ENCODE measurements at regions not wholly inside any gene's neighbourhood (a gene's known extent, or its start where the extent isn't known, plus 50 kb on each side); places are given as distances from the start of the nearest gene placed in this dataset.

- no peak overlapping the region for H3K56ac ChIP-seq (ENCODE audit: extremely low read depth, insufficient read depth, low read length)
- H2AK5ac ChIP-seq (ENCODE audit: low read depth, low read length), result no peak overlapping the region
- in situ Hi-C loops (cut with MboI; ENCODE audit: low sequenced_read_pairs) (no loop called here), dilution Hi-C loops (cut with HindIII; ENCODE audit: low sequenced_read_pairs, unreplicated experiment) (no loop called here), intact Hi-C loops (cut with micrococcal nuclease) (no loop called here)
- H3K9ac ChIP-seq (ENCODE audit: low read depth, low read length), result no peak overlapping the region
- H3K23ac ChIP-seq (ENCODE audit: low read depth, low read length), result no peak overlapping the region
- H3K4ac ChIP-seq (ENCODE audit: low read depth, low read length), result no peak overlapping the region
- TF ChIP-seq RCOR1 (IDR thresholded peaks at IDR 0.05; ENCODE audit: insufficient replicate concordance, low read length), result no peak
- TF ChIP-seq BHLHE40 (IDR thresholded peaks at IDR 0.05; ENCODE audit: low read depth, low read length), result no peak
- no peak for TF ChIP-seq POLR2A (IDR thresholded peaks at IDR 0.05; ENCODE audit: low read depth, low read length)
- TF ChIP-seq, protein P1, sequence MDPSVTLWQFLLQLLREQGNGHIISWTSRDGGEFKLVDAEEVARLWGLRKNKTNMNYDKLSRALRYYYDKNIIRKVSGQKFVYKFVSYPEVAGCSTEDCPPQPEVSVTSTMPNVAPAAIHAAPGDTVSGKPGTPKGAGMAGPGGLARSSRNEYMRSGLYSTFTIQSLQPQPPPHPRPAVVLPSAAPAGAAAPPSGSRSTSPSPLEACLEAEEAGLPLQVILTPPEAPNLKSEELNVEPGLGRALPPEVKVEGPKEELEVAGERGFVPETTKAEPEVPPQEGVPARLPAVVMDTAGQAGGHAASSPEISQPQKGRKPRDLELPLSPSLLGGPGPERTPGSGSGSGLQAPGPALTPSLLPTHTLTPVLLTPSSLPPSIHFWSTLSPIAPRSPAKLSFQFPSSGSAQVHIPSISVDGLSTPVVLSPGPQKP (IDR thresholded peaks at IDR 0.05; ENCODE audit: borderline replicate concordance, low read depth, low read length), result no peak
- no peak for TF ChIP-seq USF2 (IDR thresholded peaks at IDR 0.05; ENCODE audit: low read depth, low read length)
- no peak for TF ChIP-seq CTCF (conservative IDR thresholded peaks at IDR 0.05; ENCODE audit: low read depth, low read length)
- TF ChIP-seq MXI1 (IDR thresholded peaks at IDR 0.05; ENCODE audit: borderline replicate concordance, low read depth, low read length), result no peak
- no peak for TF ChIP-seq SMC3 (IDR thresholded peaks at IDR 0.05; ENCODE audit: low read depth, low read length)
- TF ChIP-seq FOS (IDR thresholded peaks at IDR 0.05; ENCODE audit: low read depth, low read length), result no peak
- TF ChIP-seq RAD21 (IDR thresholded peaks at IDR 0.05; ENCODE audit: low read length), result no peak
- no peak for TF ChIP-seq MAFK (IDR thresholded peaks at IDR 0.05; ENCODE audit: low read depth, low read length)
- TF ChIP-seq CEBPB (IDR thresholded peaks at IDR 0.05; ENCODE audit: low read depth, low read length), result no peak
- TF ChIP-seq CHD1 (IDR thresholded peaks at IDR 0.05; ENCODE audit: low read depth, low read length), result no peak
- H2BK120ac ChIP-seq (ENCODE audit: low read depth, low read length), result no peak overlapping the region
- H3K9me1 ChIP-seq (ENCODE audit: insufficient read depth, low read length), result no peaks in the 10 kb centered on the region
- POLR2A ChIA-PET (ENCODE audit: unreplicated experiment), result no interaction called here
- no CpG with 5 or more reads among the region's 3 CpGs for WGBS, 2 experiments (ENCODE audit: extremely low coverage in 2 of 2, insufficient read length in 1 of 2)
- no peak overlapping the region for H2AFZ ChIP-seq (replicated peaks; ENCODE audit: low read length, poor library complexity)
- no peaks in the 10 kb centered on the region for H3K9me3 ChIP-seq (ENCODE audit: control insufficient read depth, insufficient read depth, low read length)
- H3K4me1 ChIP-seq (ENCODE audit: control insufficient read depth, insufficient read depth, low read length), result no peaks in the 10 kb centered on the region; the same call in 1 of the 2 replicates
- no peak overlapping the region for H4K8ac ChIP-seq (ENCODE audit: low read depth in 2 of 2, low read length in 2 of 2)
- no peak overlapping the region for H4K5ac ChIP-seq (ENCODE audit: low read depth, low read length)
- ATAC-seq (ENCODE audit: low read depth) (no peak), DNase-seq (no peak)
- no peak overlapping the region for H3K4me3 ChIP-seq (ENCODE audit: insufficient read depth, low read depth, low read length)
- no peak overlapping the region for H3K27ac ChIP-seq (ENCODE audit: insufficient read depth, low read length)
- no peak overlapping the region for H3K4me2 ChIP-seq (ENCODE audit: low read depth, low read length)
- BruUV-seq (replicated peaks), result no TSS peak
- no peaks in the 10 kb centered on the region for H3K79me1 ChIP-seq (ENCODE audit: low read depth in 1 of 2, low read length in 2 of 2)
- CTCF ChIA-PET, result no interaction called here
- H2AK9ac ChIP-seq (replicated peaks; ENCODE audit: low read depth, low read length, poor library complexity), result no peak overlapping the region
- H3K14ac ChIP-seq (replicated peaks; ENCODE audit: low read depth, low read length), result no peak overlapping the region
- no peak overlapping the region for H2BK15ac ChIP-seq (ENCODE audit: low read depth, low read length)
- H4K20me1 ChIP-seq (ENCODE audit: insufficient read depth, low read length), result no peaks in the 10 kb centered on the region
- no peak overlapping the region for H2BK20ac ChIP-seq (ENCODE audit: low read depth, low read length)
- H4K91ac ChIP-seq (ENCODE audit: insufficient read depth, low read depth, low read length), result no peak overlapping the region
- H3K18ac ChIP-seq (ENCODE audit: low read depth, low read length), result no peak overlapping the region
- no peak overlapping the region for H2BK5ac ChIP-seq (ENCODE audit: low read depth, low read length, poor library complexity, severe bottlenecking)
- H3K27me3 ChIP-seq (ENCODE audit: control insufficient read depth, insufficient read depth, low read length), result peaks cover 1% of the 10 kb centered on the region; the same call in 1 of the 2 replicates
- H3K36me3 ChIP-seq (ENCODE audit: control insufficient read depth, insufficient read depth, low read length), result no peaks in the 10 kb centered on the region
These were observed 410.1 kb upstream of the DPH6 start for GRCh38 chr15:35956056-35956455.

All from IMR-90 (cell line).